Activated T-helper 1 cell treated with anti-CD3 and anti-CD28 coated beads, Interleukin-12 subunit alpha, Interleukin-12 subunit beta, Interleukin-2, Interleukin-4 antibody, amounts not matched to agents 30 ng/mL and 10 ng/mL and 1 ng/mL, durations not matched to agents 14 hours and 24 hours and 36 hours (primary cell): ENCODE measurements at regions not wholly inside any gene's neighbourhood (a gene's known extent, or its start where the extent isn't known, plus 50 kb on each side); places are given as distances from the start of the nearest gene placed in this dataset.
"Not testable (repeated sequence)": the region's sequence is repeated elsewhere in the genome, so short reads cannot be mapped to it uniquely, and the experiment has no call there.

Source experiments
- DNase-seq: peaks from one replicate; pipeline ENCODE4 v3.0.0; 2021; ENCODE audit warnings: low spot score
- H3K27ac Mint-ChIP-seq: one replicate; pipeline ENCODE4 v1.8.0; 2021; ENCODE audit warnings: mild to moderate bottlenecking, mixed read lengths
- H3K27me3 Mint-ChIP-seq: one replicate; pipeline ENCODE4 v1.8.0; 2022; ENCODE audit warnings: mild to moderate bottlenecking, moderate library complexity, mixed read lengths; ENCODE audit not compliant: insufficient read depth
- H3K36me3 Mint-ChIP-seq: one replicate; pipeline ENCODE4 v1.8.0; 2021; ENCODE audit warnings: low read depth, mixed read lengths
- H3K4me1 Mint-ChIP-seq: one replicate; pipeline ENCODE4 v1.8.0; 2021; ENCODE audit warnings: low read depth, mixed read lengths
- H3K4me3 Mint-ChIP-seq: one replicate; pipeline ENCODE4 v1.8.0; 2021; ENCODE audit warnings: mild to moderate bottlenecking, moderate library complexity, mixed read lengths
- H3K9me3 Mint-ChIP-seq: one replicate; pipeline ENCODE4 v1.8.0; 2021; ENCODE audit warnings: mixed read lengths
- intact Hi-C: fragments of 100-400 bp; cut with micrococcal nuclease; formaldehyde crosslinking; loops from one replicate; pipeline ENCODE4 v1.15.1; 2024

GRCh38 chr5:136619556-136619955 is 254.2 kb upstream of the TRPC7 start:
- DNase-seq = no peak
- intact Hi-C loops = no loop called here
- Mint-ChIP-seq H3K4me1 (no peaks in the 10 kb centered on the region), H3K27me3 (no peaks in the 10 kb centered on the region), H3K27ac (no peak overlapping the region), H3K4me3 (no peak overlapping the region), H3K36me3 (no peaks in the 10 kb centered on the region), H3K9me3 (no peaks in the 10 kb centered on the region)

GRCh38 chr5:136615251-136616119 is 250.1 kb upstream of the TRPC7 start:
- H3K27ac Mint-ChIP-seq = no peak overlapping the region
- H3K4me1 Mint-ChIP-seq = no peaks in the 10 kb centered on the region
- no peaks in the 10 kb centered on the region for H3K27me3 Mint-ChIP-seq
- no peaks in the 10 kb centered on the region for H3K9me3 Mint-ChIP-seq
- DNase-seq = no peak
- H3K4me3 Mint-ChIP-seq = no peak overlapping the region
- no peaks in the 10 kb centered on the region for H3K36me3 Mint-ChIP-seq
- intact Hi-C loops = no loop called here

- intact Hi-C loops = no loop called here
- H3K27me3 Mint-ChIP-seq = no peaks in the 10 kb centered on the region
- no peaks in the 10 kb centered on the region for H3K9me3 Mint-ChIP-seq
- no peak overlapping the region for H3K4me3 Mint-ChIP-seq
- no peaks in the 10 kb centered on the region for H3K4me1 Mint-ChIP-seq
- DNase-seq = no peak
- no peak overlapping the region for H3K27ac Mint-ChIP-seq
- no peaks in the 10 kb centered on the region for H3K36me3 Mint-ChIP-seq
These were observed 247.9 kb upstream of the TRPC7 start for GRCh38 chr5:136613230-136613629.

- Mint-ChIP-seq H3K9me3 (peaks cover 6% of the 10 kb centered on the region), H3K4me3 (no peak overlapping the region), H3K36me3 (no peaks in the 10 kb centered on the region), H3K27me3 (no peaks in the 10 kb centered on the region), H3K27ac (no peak overlapping the region), H3K4me1 (no peaks in the 10 kb centered on the region)
- intact Hi-C loops = no loop called here
- DNase-seq = no peak
These were observed 240.3 kb upstream of the TRPC7 start for GRCh38 chr5:136605638-136606037.

GRCh38 chr5:136600306-136600705 is 235.0 kb upstream of the TRPC7 start:
- no peak overlapping the region for H3K4me3 Mint-ChIP-seq
- no peaks in the 10 kb centered on the region for H3K4me1 Mint-ChIP-seq
- no peaks in the 10 kb centered on the region for H3K36me3 Mint-ChIP-seq
- intact Hi-C loops = no loop called here
- no peak for DNase-seq
- H3K27ac Mint-ChIP-seq = no peak overlapping the region
- no peaks in the 10 kb centered on the region for H3K27me3 Mint-ChIP-seq
- H3K9me3 Mint-ChIP-seq = peaks cover 20% of the 10 kb centered on the region

- Mint-ChIP-seq H3K27ac (no peak overlapping the region), H3K4me1 (no peaks in the 10 kb centered on the region), H3K36me3 (no peaks in the 10 kb centered on the region), H3K9me3 (peaks cover 20% of the 10 kb centered on the region), H3K4me3 (no peak overlapping the region), H3K27me3 (no peaks in the 10 kb centered on the region)
- DNase-seq = no peak
- intact Hi-C loops = no loop called here
These were observed 233.6 kb upstream of the TRPC7 start for GRCh38 chr5:136598802-136599404.

- Mint-ChIP-seq H3K9me3 (peaks cover 3% of the 10 kb centered on the region), H3K27ac (no peak overlapping the region)
These were observed 229.1 kb upstream of the TRPC7 start for GRCh38 chr5:136594416-136594815.

GRCh38 chr5:136590581-136590980 is 225.2 kb upstream of the TRPC7 start:
- H3K4me1 Mint-ChIP-seq = no peaks in the 10 kb centered on the region
- no peaks in the 10 kb centered on the region for H3K9me3 Mint-ChIP-seq
- no peaks in the 10 kb centered on the region for H3K27me3 Mint-ChIP-seq
- H3K36me3 Mint-ChIP-seq = no peaks in the 10 kb centered on the region
- intact Hi-C loops = no loop called here
- no peak for DNase-seq
- no peak overlapping the region for H3K27ac Mint-ChIP-seq
- H3K4me3 Mint-ChIP-seq = no peak overlapping the region

More at GRCh38 chr5:136594416-136594815, 229.1 kb upstream of the TRPC7 start:
- DNase-seq = no peak
- no peak overlapping the region for H3K4me3 Mint-ChIP-seq
- H3K36me3 Mint-ChIP-seq = no peaks in the 10 kb centered on the region
- intact Hi-C loops = no loop called here
- no peaks in the 10 kb centered on the region for H3K27me3 Mint-ChIP-seq
- no peaks in the 10 kb centered on the region for H3K4me1 Mint-ChIP-seq

- Mint-ChIP-seq H3K9me3 (no peaks in the 10 kb centered on the region), H3K36me3 (no peaks in the 10 kb centered on the region), H3K4me3 (no peak overlapping the region), H3K27ac (no peak overlapping the region), H3K27me3 (no peaks in the 10 kb centered on the region), H3K4me1 (no peaks in the 10 kb centered on the region)
- intact Hi-C loops = no loop called here
- DNase-seq = no peak
These were observed 220.9 kb upstream of the TRPC7 start for GRCh38 chr5:136586196-136586595.

GRCh38 chr5:136584474-136584873 is 219.1 kb upstream of the TRPC7 start:
- no peak overlapping the region for H3K27ac Mint-ChIP-seq
- H3K27me3 Mint-ChIP-seq = no peaks in the 10 kb centered on the region
- H3K4me1 Mint-ChIP-seq = no peaks in the 10 kb centered on the region
- H3K9me3 Mint-ChIP-seq = no peaks in the 10 kb centered on the region
- no peak for DNase-seq
- intact Hi-C loops = no loop called here
- no peaks in the 10 kb centered on the region for H3K36me3 Mint-ChIP-seq
- H3K4me3 Mint-ChIP-seq = no peak overlapping the region

GRCh38 chr5:136579238-136579637 is 213.9 kb upstream of the TRPC7 start:
- Mint-ChIP-seq H3K4me3 (no peak overlapping the region), H3K36me3 (no peaks in the 10 kb centered on the region), H3K27ac (no peak overlapping the region), H3K9me3 (no peaks in the 10 kb centered on the region), H3K27me3 (no peaks in the 10 kb centered on the region), H3K4me1 (no peaks in the 10 kb centered on the region)
- intact Hi-C loops = no loop called here
- no peak for DNase-seq

- H3K27ac Mint-ChIP-seq, H3K27me3 Mint-ChIP-seq, DNase-seq, H3K4me1 Mint-ChIP-seq, intact Hi-C loops, H3K9me3 Mint-ChIP-seq, H3K36me3 Mint-ChIP-seq, H3K4me3 Mint-ChIP-seq: not testable (repeated sequence)
These were observed 204.5 kb upstream of the TRPC7 start for GRCh38 chr5:136569875-136570274.

- H3K36me3 Mint-ChIP-seq, DNase-seq, H3K27me3 Mint-ChIP-seq, H3K27ac Mint-ChIP-seq, H3K4me3 Mint-ChIP-seq, H3K9me3 Mint-ChIP-seq, H3K4me1 Mint-ChIP-seq, intact Hi-C loops: not testable (repeated sequence)
These were observed 200.1 kb upstream of the TRPC7 start for GRCh38 chr5:136565457-136565856.
